KMS-11 (cell line): ENCODE measurements at regions not wholly inside any gene's neighbourhood (a gene's known extent, or its start where the extent isn't known, plus 50 kb on each side); places are given as distances from the start of the nearest gene placed in this dataset.

Experiments
- H2AFZ ChIP-seq: fragments of 200-600 bp; sonication (generic); 2 replicates; pipeline ENCODE4 v1.6.1; 2016; ENCODE audit warnings: antibody characterized with exemption, mixed run types, low read depth
- H3K27ac ChIP-seq: fragments of 200-600 bp; sonication (generic); 2 replicates; pipeline ENCODE4 v1.6.1; 2016; ENCODE audit warnings: mild to moderate bottlenecking, mixed run types
- H3K27me3 ChIP-seq: fragments of 200-600 bp; sonication (generic); 2 replicates; pipeline ENCODE4 v1.6.1; 2017; ENCODE audit warnings: mild to moderate bottlenecking, low read depth, mixed run types, moderate library complexity; ENCODE audit not compliant: insufficient read depth
- H3K36me3 ChIP-seq: fragments of 200-600 bp; sonication (generic); 2 replicates; pipeline ENCODE4 v1.6.1; 2017; ENCODE audit warnings: mild to moderate bottlenecking, mixed run types; ENCODE audit not compliant: insufficient read depth
- H3K4me1 ChIP-seq: fragments of 200-600 bp; sonication (generic); 2 replicates; pipeline ENCODE4 v1.6.1; 2016; ENCODE audit warnings: mild to moderate bottlenecking, low read depth, mixed run types; ENCODE audit not compliant: poor library complexity, severe bottlenecking
- H3K4me2 ChIP-seq: fragments of 200-600 bp; sonication (generic); 2 replicates; pipeline ENCODE4 v1.7.0; 2016; ENCODE audit warnings: mild to moderate bottlenecking, mixed run types
- H3K4me3 ChIP-seq: fragments of 200-600 bp; sonication (generic); IDR thresholded peaks from 2 replicates; pipeline ENCODE4 v1.6.1; 2017; ENCODE audit warnings: low read depth, low read length, mixed read lengths; ENCODE audit not compliant: insufficient read depth
- H3K79me2 ChIP-seq: fragments of 200-600 bp; sonication (generic); 2 replicates; pipeline ENCODE4 v1.6.1; 2016; ENCODE audit warnings: low read depth, mixed run types; ENCODE audit not compliant: insufficient read depth
- H3K9ac ChIP-seq: fragments of 200-600 bp; sonication (generic); 2 replicates; pipeline ENCODE4 v1.6.1; 2016; ENCODE audit warnings: mild to moderate bottlenecking, mixed run types
- H4K20me1 ChIP-seq: fragments of 200-600 bp; sonication (generic); 2 replicates; pipeline ENCODE4 v1.6.1; 2016; ENCODE audit warnings: mild to moderate bottlenecking, mixed run types; ENCODE audit not compliant: insufficient read depth
- CTCF ChIP-seq: fragments of 200-600 bp; sonication (generic); conservative IDR thresholded peaks from 2 replicates; pipeline ENCODE4 v1.6.1; 2017; ENCODE audit warnings: low read depth, mild to moderate bottlenecking, antibody characterized with exemption, low read length, moderate library complexity, mixed read lengths

- Histone ChIP-seq H3K27ac (no peak overlapping the region), H3K4me1 (no peaks in the 10 kb centered on the region), H3K79me2 (no peaks in the 10 kb centered on the region), H3K4me3 (no peak overlapping the region), H3K4me2 (no peak overlapping the region), H2AFZ (no peak overlapping the region), H3K27me3 (no peaks in the 10 kb centered on the region), H3K36me3 (no peaks in the 10 kb centered on the region), H3K9ac (no peak overlapping the region), H4K20me1 (no peaks in the 10 kb centered on the region)
- no peak for TF ChIP-seq CTCF
Observed at GRCh38 chr1:192453360-192453992, 122.1 kb upstream of the RGS1 start.

- no peak overlapping the region for H3K27ac ChIP-seq
- H3K36me3 ChIP-seq, result no peaks in the 10 kb centered on the region
- no peaks in the 10 kb centered on the region for H4K20me1 ChIP-seq
- no peak overlapping the region for H2AFZ ChIP-seq
- H3K9ac ChIP-seq, result no peak overlapping the region
- H3K4me1 ChIP-seq, result no peaks in the 10 kb centered on the region
- no peak overlapping the region for H3K4me2 ChIP-seq
- H3K79me2 ChIP-seq, result no peaks in the 10 kb centered on the region
- H3K4me3 ChIP-seq, result no peak overlapping the region
- H3K27me3 ChIP-seq, result no peaks in the 10 kb centered on the region
- TF ChIP-seq CTCF, result no peak
Observed at GRCh38 chr1:192459467-192459866, 116.1 kb upstream of the RGS1 start.

- H4K20me1 ChIP-seq, result no peaks in the 10 kb centered on the region
- TF ChIP-seq CTCF, result no peak
- no peak overlapping the region for H2AFZ ChIP-seq
- H3K9ac ChIP-seq, result no peak overlapping the region
- H3K27ac ChIP-seq, result no peak overlapping the region
- H3K27me3 ChIP-seq, result no peaks in the 10 kb centered on the region
- no peaks in the 10 kb centered on the region for H3K4me1 ChIP-seq
- H3K79me2 ChIP-seq, result no peaks in the 10 kb centered on the region
- H3K36me3 ChIP-seq, result no peaks in the 10 kb centered on the region
- H3K4me3 ChIP-seq, result no peak overlapping the region
- no peak overlapping the region for H3K4me2 ChIP-seq
Observed at GRCh38 chr1:192461684-192462083, 113.9 kb upstream of the RGS1 start.

GRCh38 chr1:192462616-192463015 is 113.0 kb upstream of the RGS1 start:
- Histone ChIP-seq H3K4me2 (no peak overlapping the region), H3K4me1 (no peaks in the 10 kb centered on the region), H4K20me1 (no peaks in the 10 kb centered on the region), H3K27ac (no peak overlapping the region), H3K79me2 (no peaks in the 10 kb centered on the region), H2AFZ (no peak overlapping the region), H3K4me3 (no peak overlapping the region), H3K9ac (no peak overlapping the region), H3K27me3 (no peaks in the 10 kb centered on the region), H3K36me3 (no peaks in the 10 kb centered on the region)
- TF ChIP-seq CTCF, result no peak
